ENCODE measurements at regions not wholly inside any gene's neighbourhood (a gene's known extent, or its start where the extent isn't known, plus 50 kb on each side); places are given as distances from the start of the nearest gene placed in this dataset.

DNA sequence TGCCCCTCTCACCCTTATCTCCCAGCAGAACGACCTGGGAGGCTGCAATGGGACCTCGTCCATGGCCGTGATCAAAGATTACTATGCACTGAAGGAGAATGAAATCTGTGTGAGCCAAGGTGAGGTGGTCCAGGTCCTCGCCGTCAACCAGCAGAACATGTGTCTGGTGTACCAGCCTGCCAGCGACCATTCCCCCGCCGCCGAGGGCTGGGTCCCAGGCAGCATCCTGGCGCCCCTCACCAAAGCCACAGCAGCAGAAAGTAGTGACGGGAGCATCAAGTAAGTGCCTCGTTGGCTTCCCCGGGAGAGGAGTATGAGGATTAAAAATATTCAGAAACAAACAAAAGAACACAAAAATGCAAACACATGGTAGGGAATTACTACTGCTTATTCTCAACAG, 55.9 kb upstream of the UMPS start:
- no peak for DNase-seq (ENCODE audit: low spot score)

DNA sequence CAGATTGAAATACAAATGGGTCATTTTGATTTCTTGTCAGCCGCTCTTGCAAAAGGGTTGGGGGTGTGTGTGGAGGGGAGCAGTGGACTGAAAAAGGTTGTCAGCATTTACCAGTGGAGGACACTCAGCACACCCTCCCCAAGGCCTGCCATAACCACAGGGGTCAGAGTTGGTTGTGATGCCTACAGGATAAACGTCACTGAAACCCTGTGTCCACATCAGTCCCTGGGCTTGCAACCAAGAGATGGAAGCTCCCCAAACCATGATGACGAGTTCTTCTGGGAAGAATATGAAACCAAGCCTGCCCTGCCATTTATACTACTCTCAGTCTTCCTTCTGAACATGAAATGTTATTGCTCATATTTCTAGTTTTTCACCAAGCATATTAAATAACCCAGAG, 54.0 kb upstream of the UMPS start:
- DNase-seq (ENCODE audit: low spot score), result no peak

DNA sequence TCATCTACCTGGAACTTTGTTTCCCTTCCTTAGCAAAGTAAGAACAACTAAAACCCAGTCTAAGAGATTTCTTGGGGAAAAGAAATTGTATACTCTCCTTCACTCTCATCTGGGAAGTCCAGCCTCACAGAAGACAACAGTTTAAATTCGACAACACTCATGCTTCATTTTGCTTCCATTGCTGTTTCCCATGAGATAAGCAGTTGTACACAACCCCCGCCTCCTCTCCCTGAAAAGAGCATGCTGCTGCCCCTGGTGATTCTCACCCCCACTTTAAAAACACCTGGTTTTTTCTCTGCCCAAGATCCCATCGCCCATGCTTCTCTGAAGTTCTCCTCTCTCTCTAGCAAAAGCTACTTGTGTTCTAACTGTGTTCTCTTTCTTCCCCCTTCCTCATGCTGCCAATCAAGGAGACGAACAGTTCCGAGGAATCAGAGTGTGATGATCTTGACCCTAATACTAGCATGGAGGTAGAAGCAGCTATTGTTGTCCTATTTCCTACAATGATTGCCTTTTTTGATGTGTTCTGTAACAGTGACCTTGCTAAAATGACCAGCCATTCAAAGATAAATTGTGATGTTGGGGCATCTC, 51.1 kb upstream of the UMPS start:
- no peak for DNase-seq (ENCODE audit: low spot score)

All from globus pallidus (tissue), 1 donor.